ENCODE measurements at regions not wholly inside any gene's neighbourhood (a gene's known extent, or its start where the extent isn't known, plus 50 kb on each side); places are given as distances from the start of the nearest gene placed in this dataset.

- TF ChIP-seq CTCF (IDR thresholded peaks at IDR 0.05 in 8 of 11, conservative IDR thresholded peaks at IDR 0.05 in 3 of 11) (no peak), POLR2A (IDR thresholded peaks at IDR 0.05) (no peak)
Measured at GRCh38 chr20:52833901-52834300, 138.3 kb upstream of the TSHZ2 start.

Data from spleen (tissue), 7 donors.